ENCODE measurements at regions not wholly inside any gene's neighbourhood (a gene's known extent, or its start where the extent isn't known, plus 50 kb on each side); places are given as distances from the start of the nearest gene placed in this dataset.
A peak's percentile ranks its signal among the peaks of the same experiment; 100 is the strongest.
"Not testable (repeated sequence)": the region's sequence is repeated elsewhere in the genome, so short reads cannot be mapped to it uniquely, and the experiment has no call there.

DNA sequence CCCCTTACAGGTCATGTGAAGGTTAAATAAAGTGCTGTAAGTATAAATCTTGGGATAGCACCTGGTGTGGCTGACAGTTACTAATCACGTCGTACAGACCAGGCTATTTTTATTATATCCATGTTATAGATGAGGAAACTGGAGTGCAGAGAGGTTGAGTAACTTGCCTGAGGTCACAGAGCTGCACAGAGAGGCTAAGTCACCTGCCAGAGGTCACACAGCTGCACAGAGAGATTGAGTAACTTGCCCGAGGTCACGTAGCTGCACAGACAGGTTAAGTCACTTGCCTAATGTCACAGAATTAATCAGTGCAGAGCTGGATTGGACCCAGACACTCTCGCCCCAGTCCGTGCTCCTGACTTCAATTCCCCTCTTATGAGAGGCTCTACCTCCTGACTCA lies 171.5 kb downstream of the NUP210 start:
- no peak for DNase-seq (ENCODE audit: low read depth)

DNA sequence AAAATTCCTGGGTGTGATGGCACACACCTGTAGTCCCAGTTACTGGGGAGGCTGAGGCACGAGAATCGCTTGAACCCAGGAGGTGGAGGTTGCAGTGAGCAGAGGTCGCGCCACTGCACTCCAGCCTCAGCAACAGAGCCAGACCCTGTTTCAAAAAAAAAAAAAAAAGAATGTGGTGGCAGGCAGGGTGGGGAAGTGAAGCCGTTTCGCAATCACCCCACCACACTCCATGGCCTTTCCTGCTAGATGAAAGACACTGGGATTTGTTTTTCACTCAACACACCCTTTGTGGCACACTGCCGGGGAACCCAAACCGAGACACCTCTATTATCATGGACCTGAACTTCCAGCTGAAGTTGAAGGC lies 172.4 kb upstream of the IQSEC1 start:
- no peak for DNase-seq (ENCODE audit: low read depth)

DNA sequence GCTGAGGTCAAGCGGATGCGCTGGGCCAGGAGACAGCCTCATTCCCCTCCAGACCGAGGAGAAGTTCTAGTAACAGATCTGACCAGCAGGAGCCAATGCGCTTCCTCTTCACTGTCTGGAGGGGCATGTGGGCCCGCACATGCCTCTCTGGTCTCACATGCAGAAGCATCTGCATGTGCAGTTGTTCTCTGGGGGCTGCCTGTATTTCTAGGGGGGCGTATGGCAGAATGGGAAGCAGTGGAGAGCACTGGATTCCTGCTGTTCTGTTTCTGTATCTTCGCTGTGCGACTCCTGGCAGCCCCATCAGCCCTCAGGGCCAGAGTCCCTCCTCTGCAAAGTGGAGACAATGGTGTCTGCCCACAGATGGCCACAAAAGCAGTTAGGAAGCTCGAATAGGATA lies 170.4 kb upstream of the IQSEC1 start:
- DNase-seq (ENCODE audit: low read depth), result no peak

DNA sequence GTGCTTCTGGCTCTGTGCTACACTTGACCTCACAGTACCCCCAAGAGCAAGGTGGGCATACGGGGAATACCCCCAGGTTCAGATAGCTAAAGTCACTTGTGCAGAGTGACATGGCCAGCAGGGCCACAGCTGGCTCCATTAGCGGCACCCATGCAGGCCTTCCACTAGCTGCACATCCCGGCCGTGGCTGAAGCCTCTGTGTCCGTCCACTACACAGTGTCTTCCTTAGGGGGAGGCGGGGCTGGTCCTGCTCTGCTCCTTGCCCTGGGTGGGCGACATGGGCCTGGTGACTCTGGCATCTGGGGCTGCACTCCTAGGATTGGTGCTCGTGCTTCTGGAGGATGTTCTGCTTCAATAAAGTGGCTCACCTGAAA lies 169.1 kb upstream of the IQSEC1 start:
- DNase-seq (ENCODE audit: low read depth), result no peak

DNA sequence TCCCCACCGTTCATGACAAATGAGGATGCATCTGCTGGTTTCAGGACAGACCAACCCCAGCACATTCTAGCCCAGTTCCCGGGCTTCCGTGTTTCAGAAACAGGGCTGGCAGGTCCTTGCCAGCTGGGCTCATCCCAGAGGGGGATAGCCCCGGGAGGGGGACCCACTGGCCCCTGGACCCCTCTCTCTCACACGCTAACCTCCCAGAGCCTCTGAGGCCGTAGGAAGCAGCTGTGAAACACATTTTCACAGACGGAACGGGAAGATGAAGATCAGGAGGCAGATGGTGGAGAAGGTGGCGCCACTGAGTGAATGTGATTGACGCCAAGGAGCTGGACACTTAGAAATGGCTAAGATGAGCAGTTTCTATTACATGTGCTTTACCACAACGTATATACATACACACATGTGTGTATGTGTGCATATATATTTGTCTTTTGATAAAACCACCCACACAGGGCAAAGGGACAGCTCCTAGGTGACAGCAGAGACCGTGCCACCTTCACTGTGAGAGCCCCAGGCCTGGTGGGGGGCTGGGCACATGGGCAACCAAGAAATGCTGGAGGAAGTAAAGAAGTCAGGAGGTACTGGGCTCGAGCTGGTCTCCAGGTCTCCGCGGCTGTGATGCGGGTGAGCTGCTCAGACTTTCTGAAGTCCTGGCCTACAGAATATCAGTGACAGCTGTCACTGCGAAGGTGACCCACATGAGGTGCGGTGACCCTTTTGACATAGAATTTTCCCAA lies 168.6 kb upstream of the IQSEC1 start:
- DNase-seq (ENCODE audit: low read depth), result no peak

DNA sequence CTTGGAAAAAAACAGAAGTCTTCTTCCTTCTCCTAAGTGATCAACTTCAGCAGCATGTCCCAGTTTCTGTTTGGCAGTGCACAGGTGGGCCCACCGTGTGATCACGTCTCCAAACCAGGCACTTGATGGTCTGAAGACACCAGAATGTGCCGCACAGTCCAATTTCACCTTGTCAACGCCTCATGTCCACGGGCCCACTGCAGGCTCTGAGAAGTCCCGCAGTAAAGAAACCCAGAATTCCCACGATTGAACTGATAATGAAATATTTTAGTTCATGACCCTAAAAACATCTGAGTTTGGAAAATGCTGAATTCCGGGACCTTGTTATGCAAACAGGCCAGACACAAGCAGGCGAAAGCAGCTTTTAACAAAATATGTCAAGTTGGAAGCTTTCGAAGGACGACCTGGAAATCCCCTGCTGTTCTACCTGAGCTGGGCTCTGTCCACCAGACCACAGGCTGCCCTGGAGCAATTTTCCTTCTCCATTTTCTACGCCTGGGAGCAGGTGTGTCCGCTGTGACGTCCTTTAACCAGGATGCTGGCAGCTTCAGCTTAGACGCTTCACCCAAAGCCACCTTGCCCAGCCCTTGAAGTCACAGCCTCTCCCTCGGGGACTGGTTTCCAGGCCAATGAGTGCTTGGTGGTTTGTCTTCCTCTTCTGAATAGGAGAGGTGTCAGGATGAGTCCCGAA lies 167.8 kb upstream of the IQSEC1 start:
- DNase-seq (ENCODE audit: low read depth), result no peak

DNA sequence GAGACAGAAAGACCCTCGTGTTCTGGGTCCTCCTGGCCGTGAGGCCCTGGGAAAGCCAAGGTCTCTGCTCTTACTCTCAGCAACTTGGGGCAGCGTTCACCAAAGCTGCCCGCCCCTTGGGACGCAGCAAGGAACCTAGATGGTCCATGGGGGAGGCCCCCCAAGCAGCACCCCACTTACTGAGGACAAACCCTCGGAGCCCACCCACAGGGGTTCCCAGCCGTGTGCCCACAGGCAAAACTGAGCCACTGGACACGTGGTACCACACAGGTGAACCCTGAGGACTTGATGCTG lies 166.2 kb upstream of the IQSEC1 start:
- DNase-seq (ENCODE audit: low read depth), result no peak

DNA sequence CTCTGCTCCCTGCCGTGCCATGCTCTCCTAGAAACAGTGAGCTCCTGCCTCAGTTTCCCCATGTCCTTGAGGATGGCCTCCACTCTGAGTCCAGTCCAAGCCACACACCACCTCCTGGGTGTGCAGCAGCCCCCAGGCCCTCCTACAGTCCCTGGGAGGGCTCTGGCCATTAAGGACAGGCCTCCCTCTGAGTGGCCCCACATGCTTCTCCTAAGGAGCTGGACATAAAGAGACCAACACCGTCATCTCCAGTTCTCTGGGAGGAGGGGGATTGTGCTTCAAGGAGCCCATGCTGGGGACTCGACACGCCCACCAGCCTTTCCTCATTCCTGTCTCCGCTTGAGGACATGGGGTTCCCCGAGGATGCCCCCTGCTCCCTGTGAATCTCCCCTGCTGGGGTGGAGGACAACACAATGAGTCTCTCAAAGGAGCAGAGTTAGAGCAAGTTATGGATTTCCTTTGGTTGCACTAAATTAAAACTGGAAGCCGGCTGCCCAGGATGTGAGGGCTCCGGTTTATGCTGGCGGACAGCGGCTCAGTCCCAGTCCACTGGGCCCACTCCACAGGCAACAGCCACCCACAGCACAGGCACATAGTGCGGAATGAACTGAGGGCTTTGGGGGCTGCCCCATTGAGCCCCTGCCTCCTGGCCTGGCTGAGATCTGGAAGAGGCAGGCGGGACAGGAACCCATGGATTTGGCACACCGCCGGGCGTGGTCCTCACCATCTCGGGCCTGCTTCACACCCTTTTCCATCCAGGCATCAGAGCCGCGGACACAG lies 165.6 kb upstream of the IQSEC1 start:
- no peak for DNase-seq (ENCODE audit: low read depth)

DNA sequence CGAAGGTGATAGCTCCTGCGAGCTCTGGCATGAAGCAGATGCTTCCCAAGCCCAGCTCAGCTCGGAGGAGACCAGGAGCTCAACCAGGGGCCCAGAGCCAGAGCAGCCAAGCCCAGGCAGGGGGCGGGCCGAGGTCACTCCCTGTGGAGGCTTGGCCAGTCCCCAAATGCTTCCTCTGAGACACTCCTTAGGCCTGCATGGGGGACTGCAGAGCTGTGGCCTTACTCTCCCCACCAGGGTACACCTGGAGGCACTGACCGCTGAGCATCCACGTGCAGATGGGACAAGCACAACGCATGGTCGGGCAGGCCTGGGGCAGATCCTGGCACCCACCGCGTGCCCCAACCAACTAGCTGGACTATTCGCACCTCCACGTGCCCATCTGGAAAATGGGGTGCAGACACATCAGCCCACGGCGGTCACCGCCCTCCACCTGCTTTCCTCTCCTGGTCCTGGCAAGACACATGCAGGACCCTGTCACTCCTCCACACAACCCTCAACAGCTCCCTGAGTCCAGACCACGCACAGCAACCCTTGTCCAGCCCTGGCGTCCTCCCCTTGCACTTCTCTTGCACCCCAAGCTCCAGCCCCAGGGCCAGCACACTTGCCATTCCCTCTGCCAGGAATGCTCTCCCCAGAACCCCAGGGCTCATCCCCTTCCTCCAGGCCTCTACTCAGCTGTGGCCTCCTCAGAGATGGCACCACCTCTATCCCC lies 164.7 kb upstream of the IQSEC1 start:
- DNase-seq (ENCODE audit: low read depth), result no peak

DNA sequence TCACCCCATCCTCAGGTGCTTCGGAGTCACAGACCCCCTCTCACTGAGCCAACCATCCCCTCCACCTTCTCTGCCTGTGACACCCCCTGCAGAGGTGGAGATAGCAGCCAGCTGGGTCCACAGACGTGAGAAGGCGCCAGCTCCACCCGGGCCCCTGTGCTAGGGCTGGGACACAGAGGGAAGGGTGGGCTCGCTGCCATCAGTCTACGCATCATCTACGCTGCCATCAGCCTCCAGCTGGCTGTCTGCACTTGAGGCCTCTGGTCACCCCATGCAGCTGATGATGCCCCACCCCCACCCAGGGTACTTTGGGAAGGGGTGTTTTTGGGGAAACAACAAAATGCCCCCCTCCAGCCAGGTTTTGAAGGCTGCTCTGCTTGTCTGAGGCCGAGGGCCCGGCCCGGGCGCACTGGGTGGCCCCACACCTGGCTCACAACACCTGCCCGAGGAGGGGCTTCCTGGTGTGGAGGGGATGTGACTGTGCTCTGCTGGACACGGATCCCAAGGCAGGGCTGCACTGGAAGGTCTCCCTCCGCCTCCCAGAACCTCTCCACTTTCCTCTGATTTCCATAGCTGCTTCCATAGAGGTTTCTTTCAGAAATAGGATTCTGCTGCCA lies 163.4 kb upstream of the IQSEC1 start:
- no peak for DNase-seq (ENCODE audit: low read depth)

DNA sequence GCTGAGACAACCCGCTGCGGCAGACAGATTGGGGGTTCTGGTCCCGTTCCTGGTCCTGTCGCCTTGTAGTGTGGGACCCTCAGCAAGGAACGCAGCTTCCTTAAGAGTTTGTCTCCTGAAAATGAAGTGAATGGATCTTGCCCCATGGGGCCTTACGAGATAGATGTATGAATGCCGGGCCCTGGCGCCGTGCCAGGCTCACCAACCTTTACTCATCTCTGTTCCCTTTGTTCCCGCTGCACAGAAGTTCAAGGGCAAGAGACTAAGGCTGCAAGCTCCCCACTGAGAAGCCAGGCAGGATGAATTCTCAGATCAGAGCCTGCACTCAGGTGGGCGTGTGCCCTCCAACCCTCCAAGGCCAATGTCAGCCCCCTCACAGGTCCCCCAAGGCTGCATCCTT lies 162.7 kb upstream of the IQSEC1 start:
- no peak for DNase-seq (ENCODE audit: low read depth)

DNA sequence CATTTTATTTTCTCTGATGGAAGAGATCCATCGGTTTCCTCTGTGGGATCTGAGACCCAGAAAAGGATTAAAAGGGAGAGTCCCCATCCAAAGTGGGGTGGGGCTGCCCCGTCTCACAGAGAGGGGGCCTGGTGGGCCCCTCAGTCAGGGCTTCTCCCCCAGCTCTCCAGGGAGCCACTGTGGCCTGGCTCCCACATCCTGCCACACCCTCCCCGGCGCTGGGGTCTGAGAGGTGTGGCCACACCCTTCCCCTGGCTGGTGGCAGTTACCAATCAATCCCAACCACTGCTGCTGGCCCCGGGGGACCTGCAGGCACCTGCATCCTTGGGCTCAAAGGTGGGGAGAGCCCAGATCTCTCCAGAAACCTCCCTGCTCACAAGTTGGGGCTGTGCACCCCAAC lies 161.8 kb upstream of the IQSEC1 start:
- DNase-seq (ENCODE audit: low read depth), result peak; percentile 64

DNA sequence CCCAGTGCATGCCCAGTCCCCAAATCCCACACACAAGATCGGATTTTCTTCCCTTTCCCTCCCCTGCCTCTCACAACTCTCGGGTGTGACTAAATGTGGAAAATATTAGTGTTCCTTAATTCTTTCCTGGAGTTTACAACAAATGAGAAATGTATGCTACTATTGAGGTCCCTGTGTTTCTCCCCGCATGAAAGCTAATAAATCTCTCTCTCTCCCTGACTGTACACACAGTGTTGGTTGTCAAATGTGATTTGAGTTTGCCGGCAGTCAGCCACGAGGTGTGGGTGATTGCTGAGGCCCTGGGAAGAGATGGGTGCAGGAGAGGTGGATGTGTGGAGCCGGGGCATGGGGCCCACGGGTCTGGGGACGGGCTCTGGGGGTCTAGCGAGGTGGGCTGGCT lies 161.4 kb upstream of the IQSEC1 start:
- DNase-seq (ENCODE audit: low read depth), result no peak

DNA sequence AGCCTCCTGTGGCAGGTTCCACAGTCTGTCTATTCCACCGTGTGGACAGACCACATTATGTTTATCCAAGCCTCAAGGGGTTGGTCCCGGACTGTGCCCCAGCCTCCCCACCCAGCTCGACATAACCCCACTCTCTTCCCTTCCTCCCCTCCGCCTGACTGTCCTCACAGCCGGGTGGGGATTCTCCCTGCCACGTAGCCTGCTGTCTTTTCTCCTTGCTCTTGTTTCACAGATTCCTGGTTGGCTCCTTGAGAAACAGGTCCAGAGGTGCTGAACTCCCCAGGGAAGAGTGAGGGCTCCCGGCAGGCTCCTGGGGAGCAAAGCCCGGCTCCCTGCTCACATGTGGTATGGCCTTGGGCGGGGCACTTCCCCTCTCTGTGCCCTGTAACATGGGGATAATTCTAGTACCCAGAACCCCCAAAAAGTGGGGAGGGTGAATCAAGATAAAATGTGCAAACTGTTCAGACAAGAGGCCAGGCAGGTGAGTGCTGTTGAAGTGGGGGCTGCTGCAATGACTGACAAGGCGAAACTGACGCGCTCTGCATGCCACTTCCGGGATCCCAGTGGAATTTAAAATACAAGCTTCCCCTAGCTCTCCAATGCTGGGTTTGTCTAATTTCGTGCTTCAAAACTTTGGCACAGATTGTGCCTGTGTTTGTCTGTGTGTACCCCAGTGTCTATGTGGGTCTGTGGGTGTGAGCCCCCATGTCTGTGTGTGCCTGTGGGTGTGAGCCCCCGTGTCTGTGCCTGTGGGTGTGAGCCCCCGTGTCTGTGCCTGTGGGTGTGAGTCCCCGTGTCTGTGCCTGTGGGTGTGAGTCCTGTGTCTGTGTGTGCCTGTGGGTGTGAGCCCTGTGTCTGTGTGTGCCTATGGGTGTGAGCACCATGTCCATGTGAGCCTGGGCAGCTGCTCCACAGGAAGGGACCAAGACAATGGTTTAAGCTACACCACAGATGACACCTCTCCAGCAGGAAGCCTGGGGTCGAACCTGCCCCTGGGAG lies 160.6 kb upstream of the IQSEC1 start:
- DNase-seq (ENCODE audit: low read depth), result no peak

DNA sequence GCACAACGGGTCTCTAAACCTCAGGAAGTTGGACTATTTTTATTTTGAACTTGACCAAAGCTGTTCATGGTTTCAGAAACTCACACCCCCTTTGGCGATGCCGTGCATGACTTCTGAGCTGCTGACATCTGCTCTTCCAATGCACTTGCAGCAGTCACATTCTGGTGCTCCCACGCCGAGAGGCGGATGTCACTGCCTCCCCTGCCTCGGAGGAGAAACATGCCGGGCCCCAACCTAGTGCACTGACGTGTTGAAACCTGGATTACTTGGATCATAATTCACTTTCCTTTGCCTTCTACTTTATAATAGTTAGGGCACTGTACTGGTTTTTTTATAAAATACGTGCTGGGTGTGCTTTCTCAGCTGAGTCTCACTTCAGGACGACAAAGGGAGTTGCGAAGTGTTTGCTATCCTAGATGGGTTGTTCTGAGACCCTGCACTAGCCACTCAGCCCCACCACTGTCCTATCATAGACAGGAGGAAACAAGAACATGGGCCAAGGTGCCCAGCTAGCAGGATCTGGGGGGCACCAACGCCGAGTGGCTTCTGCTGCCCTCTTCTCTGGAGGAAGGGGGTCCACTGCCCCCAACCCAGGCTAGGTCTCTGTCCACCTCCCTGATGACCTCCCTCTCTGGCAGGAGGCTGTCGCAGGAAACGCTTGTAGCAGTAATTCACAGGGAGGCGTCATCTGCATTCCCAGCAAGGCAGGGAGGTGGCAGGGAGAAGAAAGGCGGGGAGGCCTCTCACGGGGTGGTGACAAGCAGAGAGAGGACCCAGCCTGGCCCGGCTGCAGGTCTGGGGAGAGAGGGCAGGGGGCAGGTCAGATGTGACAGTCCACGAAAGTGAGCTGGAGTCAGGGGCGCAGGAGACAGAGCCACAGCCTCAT lies 158.8 kb upstream of the IQSEC1 start:
- no peak for DNase-seq (ENCODE audit: low read depth)

DNA sequence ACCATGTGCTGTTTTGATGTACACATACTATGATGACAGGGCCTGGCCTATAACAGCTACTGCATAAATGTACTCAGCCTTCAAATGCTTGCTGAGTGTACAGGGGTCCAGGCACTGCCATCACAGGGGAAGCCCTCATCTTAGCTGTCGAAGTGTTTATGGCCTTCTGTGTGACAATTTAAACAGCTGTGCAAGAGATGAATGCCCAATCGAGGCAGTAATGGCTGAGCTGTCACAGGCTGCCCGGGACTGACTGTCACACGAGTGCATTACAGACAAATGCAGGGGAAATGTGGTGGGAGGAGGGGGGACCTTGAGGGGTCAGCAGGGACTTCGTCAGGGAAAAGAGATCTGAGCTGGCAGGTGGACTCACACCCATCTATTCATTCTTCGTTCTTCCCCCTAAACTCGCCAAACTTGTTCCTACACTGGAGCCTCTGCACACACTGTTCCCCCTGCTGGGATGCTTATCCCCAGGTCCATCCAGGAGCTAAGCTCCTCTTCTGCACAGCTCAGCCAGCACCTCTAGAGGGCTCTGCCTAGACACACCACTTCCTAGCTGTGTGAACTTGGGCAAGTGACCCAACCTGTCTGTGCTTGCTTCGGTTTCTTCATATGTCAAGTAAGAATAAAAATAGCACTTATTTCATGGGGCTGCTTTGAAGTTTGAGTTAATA lies 156.2 kb upstream of the IQSEC1 start:
- DNase-seq (ENCODE audit: low read depth), result no peak

DNA sequence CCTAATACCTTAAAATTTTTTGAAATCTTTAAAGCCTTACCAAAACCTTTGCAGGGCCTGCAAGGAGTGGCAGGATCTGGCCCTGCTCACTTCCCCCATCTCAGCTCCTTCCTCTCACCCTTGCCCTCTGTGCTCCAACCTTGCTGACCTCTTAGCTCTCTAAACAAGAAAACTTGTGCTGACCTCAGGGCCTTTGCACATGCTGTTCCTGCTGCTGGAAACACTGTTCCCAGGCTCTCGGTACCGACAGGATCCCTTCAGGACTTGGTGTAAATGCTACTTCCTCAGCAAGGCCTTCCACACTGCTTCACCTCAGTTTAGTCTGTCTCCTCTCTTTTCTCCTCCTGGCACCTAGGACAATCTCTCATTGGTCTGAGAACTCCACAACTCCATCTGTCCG lies 155.4 kb upstream of the IQSEC1 start:
- no peak for DNase-seq (ENCODE audit: low read depth)

DNA sequence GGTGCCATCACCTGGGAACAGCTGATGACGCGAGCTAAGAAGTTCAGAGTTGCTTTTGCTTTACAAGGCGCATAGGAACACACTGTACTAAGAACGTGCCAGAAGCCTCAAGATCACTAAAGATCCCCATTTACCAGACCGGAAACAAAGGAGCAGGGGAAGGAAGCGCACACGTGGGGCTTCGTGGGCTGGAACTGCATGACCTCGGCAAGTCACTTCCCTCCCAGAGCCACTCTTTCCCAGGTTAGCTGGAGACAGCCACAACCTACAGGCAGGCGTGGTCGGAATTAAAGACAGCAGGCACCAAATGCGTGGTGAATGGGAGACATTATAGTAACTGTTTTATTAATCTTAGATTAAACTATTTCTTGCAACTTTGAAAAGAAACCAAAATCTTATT lies 154.9 kb upstream of the IQSEC1 start:
- not testable (repeated sequence) for DNase-seq (ENCODE audit: low read depth)

DNA sequence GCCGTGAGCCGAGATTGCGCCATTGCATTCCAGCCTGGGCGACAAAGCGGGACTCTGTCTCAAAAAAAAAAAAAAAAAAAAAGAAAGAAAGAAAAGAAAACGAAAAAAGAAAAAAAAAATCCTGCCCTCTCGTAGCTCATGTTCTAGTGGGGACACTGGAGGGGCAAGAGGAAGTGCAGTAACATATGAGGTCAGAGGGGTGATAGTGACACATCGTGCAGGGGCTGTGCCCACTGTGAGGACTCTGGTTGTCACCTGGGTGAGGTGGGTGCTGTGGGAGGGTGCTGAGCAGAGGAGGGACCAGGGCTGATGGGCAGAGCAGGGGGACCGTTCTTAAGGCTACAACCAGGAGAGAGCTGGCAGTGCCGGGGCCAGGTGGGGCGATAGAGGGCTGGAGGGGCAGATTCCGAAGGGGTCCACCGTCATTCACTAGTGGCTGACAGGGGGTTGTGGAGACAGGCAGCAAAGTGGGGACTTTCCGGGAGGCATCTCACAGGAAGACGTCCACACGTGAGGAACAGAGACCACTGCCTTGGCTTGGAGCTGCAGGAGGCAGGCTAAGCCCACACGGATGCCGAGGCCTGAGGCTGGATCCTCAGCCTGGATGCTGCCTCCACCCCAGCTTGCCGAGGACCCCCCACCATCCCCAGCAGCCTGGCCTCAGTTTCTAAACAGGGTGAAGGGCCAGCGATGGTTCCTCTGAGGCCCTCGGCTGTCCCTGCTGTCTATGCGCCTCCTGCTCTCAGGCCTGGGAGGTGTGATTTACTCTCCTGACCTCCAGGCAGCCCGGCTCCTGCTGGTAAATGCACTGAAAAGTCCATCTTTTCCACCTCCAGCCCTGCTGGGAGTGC lies 154.3 kb upstream of the IQSEC1 start:
- no peak for DNase-seq (ENCODE audit: low read depth)

Data from CMK (cell line).